Aorta (tissue), 5 donors: ENCODE measurements at regions not wholly inside any gene's neighbourhood (a gene's known extent, or its start where the extent isn't known, plus 50 kb on each side); places are given as distances from the start of the nearest gene placed in this dataset.
"Not testable (repeated sequence)": the region's sequence is repeated elsewhere in the genome, so short reads cannot be mapped to it uniquely, and the experiment has no call there.

Experiments
- ATAC-seq: fragments of 200-7000 bp; cut with Tn5 transposase; one replicate; pipeline ENCODE4 v1.9.1; 2022; ENCODE audit warnings: moderate library complexity; ENCODE audit not compliant: low FRiP score
- DNase-seq, 2 donors: peaks; one replicate each; pipeline ENCODE4 v3.0.0-alpha.2; 2020
- H3K27ac ChIP-seq, 2 donors: one replicate each; pipeline ENCODE4 v1.5.1; 2013; ENCODE audit warnings: low read length in 2 of 2, mild to moderate bottlenecking in 2 of 2, moderate library complexity in 2 of 2, control low read depth in 1 of 2, inconsistent platforms in 1 of 2, low read depth in 1 of 2
- H3K27me3 ChIP-seq, 2 donors: one replicate each; pipeline ENCODE4 v1.6.1; 2013; ENCODE audit warnings: control low read depth in 1 of 2, low read length in 1 of 2, mild to moderate bottlenecking in 1 of 2, moderate library complexity in 1 of 2; ENCODE audit not compliant: insufficient read depth in 2 of 2, control insufficient read depth in 1 of 2
- H3K36me3 ChIP-seq, 2 donors: one replicate each; pipeline ENCODE4 v1.6.1; 2013; ENCODE audit warnings: control low read depth in 1 of 2, low read length in 1 of 2, mild to moderate bottlenecking in 1 of 2; ENCODE audit not compliant: insufficient read depth in 2 of 2, control insufficient read depth in 1 of 2
- H3K4me1 ChIP-seq, 2 donors: one replicate each; pipeline ENCODE4 v1.6.1; 2013; ENCODE audit warnings: low read length in 2 of 2, control low read depth in 1 of 2, mild to moderate bottlenecking in 1 of 2, moderate library complexity in 1 of 2; ENCODE audit not compliant: insufficient read depth in 2 of 2, control insufficient read depth in 1 of 2
- H3K4me3 ChIP-seq, 2 donors: one replicate each; pipeline ENCODE4 v1.5.1; 2013; ENCODE audit warnings: low read length in 2 of 2, control low read depth in 1 of 2, mild to moderate bottlenecking in 1 of 2
- H3K9me3 ChIP-seq: one replicate; pipeline ENCODE4 v1.6.1; 2013; ENCODE audit warnings: mild to moderate bottlenecking, low read length; ENCODE audit not compliant: control insufficient read depth
- WGBS, 2 donors: extraction: QIAGEN DNeasy Blood & Tissue Kit; methylation state at CpG; one replicate each; pipeline ENCODE4 v1.1.7; 2013; 5-methylcytosine and 5-hydroxymethylcytosine counted together
- intact Hi-C, 2 donors: fragments of 100-400 bp; cut with DNase I; formaldehyde crosslinking; loops; one replicate each; pipeline versions ENCODE4 v1.14.2 to v1.15.0; 2022
- donor health status: healthy with polysubstance abuse.
- donor health status: Bipolar disorder and iron deficiency.
- donor health status: DM: no; HTN: no; CAD: no.
- donor health status: DM: no; HTN: no; CAD: no.
- donor health status: DM: yes; HTN: yes; CAD: no.

DNA sequence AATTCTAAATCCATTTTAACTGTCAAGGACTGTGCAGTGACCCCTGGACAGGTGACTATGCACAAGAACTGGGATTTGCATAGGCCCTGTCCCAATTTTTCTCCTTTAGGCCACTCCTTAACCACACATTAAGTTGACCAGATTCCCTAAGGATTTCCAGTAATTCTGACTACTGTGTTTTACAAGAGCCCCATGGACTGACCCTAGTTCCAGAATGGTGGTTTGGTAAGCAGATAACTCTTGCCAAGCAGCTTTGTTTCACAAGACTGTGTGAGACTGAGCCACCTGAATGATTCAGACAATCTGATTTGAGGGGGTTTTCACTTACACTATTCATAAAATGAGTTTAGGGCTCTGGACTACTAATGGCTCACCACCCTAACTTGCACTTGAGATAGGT, 535.8 kb downstream of the ZBBX start:
- Histone ChIP-seq H3K4me1 (no peaks in the 10 kb centered on the region), H3K9me3 (no peaks in the 10 kb centered on the region), H3K27ac (no peak overlapping the region), H3K4me3 (no peak overlapping the region), H3K27me3 (no peaks in the 10 kb centered on the region), H3K36me3 (no peaks in the 10 kb centered on the region)
- intact Hi-C loops, result no loop called here
- no peak for DNase-seq
- ATAC-seq, result no peak

DNA sequence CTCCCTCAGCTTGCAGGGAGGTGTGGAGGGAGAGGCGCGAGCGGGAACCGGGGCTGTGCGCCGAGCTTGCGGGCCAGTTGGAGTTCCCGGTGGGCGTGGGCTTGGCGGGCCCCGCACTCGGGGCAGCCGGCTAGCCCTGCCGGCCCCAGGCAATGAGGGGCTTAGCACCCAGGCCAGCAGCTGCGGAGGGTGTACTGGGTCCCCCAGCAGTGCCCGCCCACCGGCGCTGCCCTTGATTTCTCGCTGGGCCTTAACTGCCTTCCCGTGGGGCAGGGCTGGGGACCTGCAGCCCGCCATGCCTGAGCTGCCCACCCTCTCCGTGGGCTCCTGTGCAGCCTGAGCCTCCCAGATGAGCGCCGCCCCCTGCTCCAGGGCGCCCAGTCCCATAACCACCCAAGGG, 537.3 kb downstream of the ZBBX start:
- H3K4me3 ChIP-seq, H3K36me3 ChIP-seq, H3K27me3 ChIP-seq, H3K4me1 ChIP-seq, H3K27ac ChIP-seq, ATAC-seq, H3K9me3 ChIP-seq, intact Hi-C loops: not testable (repeated sequence)
- WGBS, 2 donors, result 94 to 95% methylated on average over 23 to 25 of the region's 25 CpGs
- DNase-seq, result peak in 1 of 2 donors; percentile 50

- no peak for DNase-seq
- no peak for ATAC-seq
- WGBS, 2 donors, result 65 to 72% methylated on average over 4 of the region's 4 CpGs
- Histone ChIP-seq H3K4me3 (no peak overlapping the region), H3K27me3 (no peaks in the 10 kb centered on the region), H3K27ac (no peak overlapping the region), H3K36me3 (no peaks in the 10 kb centered on the region), H3K9me3 (no peaks in the 10 kb centered on the region), H3K4me1 (no peaks in the 10 kb centered on the region)
- intact Hi-C loops, result loop anchor here in 1 of 2 donors (5.0 kb wide), 1 partner anchor 195 kb away; no protein-coding TSS in a partner anchor
Observed at GRCh38 chr3:166837535-166837934, 542.6 kb downstream of the ZBBX start.

- 71 to 77% methylated on average over 1 of the region's 1 CpG for WGBS, 2 donors
- intact Hi-C loops, result loop anchor here in 1 of 2 donors (5.0 kb wide), 1 partner anchor 195 kb away; no protein-coding TSS in a partner anchor
- no peak overlapping the region for H3K27ac ChIP-seq
Observed at GRCh38 chr3:166836836-166837235, 543.3 kb downstream of the ZBBX start.

DNA sequence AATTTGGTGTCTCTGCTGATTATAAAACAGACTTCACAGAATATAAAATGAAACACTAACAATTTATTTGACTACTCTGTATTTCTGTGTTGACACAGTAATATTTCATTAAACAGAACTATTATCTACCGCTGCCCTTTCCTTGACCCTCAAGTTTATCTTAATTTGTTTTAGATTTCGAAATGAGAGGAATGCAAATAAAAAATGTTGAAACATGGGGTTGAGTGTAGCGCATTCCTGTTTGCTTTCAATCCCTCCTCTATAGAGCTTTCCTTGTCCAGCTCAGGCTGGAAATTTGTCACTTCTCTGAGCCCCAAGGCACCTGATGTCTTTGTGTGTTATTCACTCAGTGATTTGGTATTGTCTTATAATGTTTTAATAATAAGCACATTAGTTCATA, 550.2 kb downstream of the ZBBX start:
- no peak for ATAC-seq
- Histone ChIP-seq H3K4me1 (no peaks in the 10 kb centered on the region), H3K36me3 (no peaks in the 10 kb centered on the region), H3K27me3 (no peaks in the 10 kb centered on the region), H3K27ac (no peak overlapping the region), H3K4me3 (no peak overlapping the region), H3K9me3 (no peaks in the 10 kb centered on the region)
- DNase-seq, result no peak
- WGBS, 2 donors, result 19 to 30% methylated on average over 3 of the region's 3 CpGs
- intact Hi-C loops, result no loop called here

More at GRCh38 chr3:166836836-166837235, 543.3 kb downstream of the ZBBX start:
- no peak overlapping the region for H3K4me3 ChIP-seq
- DNase-seq (no peak), ATAC-seq (no peak)
- no peaks in the 10 kb centered on the region for H3K27me3 ChIP-seq
- H3K9me3 ChIP-seq, result no peaks in the 10 kb centered on the region
- H3K36me3 ChIP-seq, result no peaks in the 10 kb centered on the region
- no peaks in the 10 kb centered on the region for H3K4me1 ChIP-seq

DNA sequence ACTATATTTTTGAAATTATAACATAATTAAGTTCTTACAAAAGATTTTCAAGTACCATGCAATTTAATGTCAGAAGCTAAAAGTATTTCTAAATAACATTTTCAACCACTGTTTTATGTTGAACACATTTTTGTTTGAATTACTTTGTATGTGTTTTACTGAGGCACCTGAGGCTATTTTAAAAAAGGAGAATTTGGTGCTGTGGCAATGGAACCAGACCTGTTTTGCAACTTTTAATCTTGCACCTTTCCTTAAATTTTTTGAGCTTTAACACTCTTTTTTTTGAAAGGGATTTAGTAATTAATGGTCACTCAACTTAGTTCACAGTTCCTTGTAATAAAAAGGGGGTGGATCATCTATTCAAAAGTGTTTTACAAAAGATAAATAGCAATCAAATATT, 561.6 kb downstream of the ZBBX start:
- Histone ChIP-seq H3K4me3 (no peak overlapping the region), H3K27ac (no peak overlapping the region), H3K36me3 (no peaks in the 10 kb centered on the region), H3K9me3 (no peaks in the 10 kb centered on the region), H3K4me1 (no peaks in the 10 kb centered on the region), H3K27me3 (no peaks in the 10 kb centered on the region)
- ATAC-seq (no peak), DNase-seq (no peak)
- intact Hi-C loops, result no loop called here

- H3K27ac ChIP-seq, ATAC-seq, intact Hi-C loops, H3K4me3 ChIP-seq, H3K9me3 ChIP-seq, DNase-seq, H3K36me3 ChIP-seq, H3K27me3 ChIP-seq, H3K4me1 ChIP-seq: not testable (repeated sequence)
- 94 to 96% methylated on average over 6 of the region's 6 CpGs for WGBS, 2 donors
Observed at GRCh38 chr3:166817269-166817668, 562.8 kb downstream of the ZBBX start.

GRCh38 chr3:166810741-166811445, 569.2 kb downstream of the ZBBX start:
- no peak for DNase-seq
- Histone ChIP-seq H3K36me3 (no peaks in the 10 kb centered on the region), H3K27ac (no peak overlapping the region), H3K9me3 (no peaks in the 10 kb centered on the region), H3K4me3 (no peak overlapping the region), H3K4me1 (no peaks in the 10 kb centered on the region), H3K27me3 (no peaks in the 10 kb centered on the region)
- ATAC-seq, result peak; percentile 11
- intact Hi-C loops, result no loop called here
- WGBS, 2 donors, result 90 to 91% methylated on average over 23 of the region's 23 CpGs

GRCh38 chr3:166809520-166809919, 570.6 kb downstream of the ZBBX start:
- Histone ChIP-seq H3K27ac (no peak overlapping the region), H3K4me1 (no peaks in the 10 kb centered on the region), H3K4me3 (no peak overlapping the region), H3K9me3 (peaks cover 4% of the 10 kb centered on the region), H3K27me3 (no peaks in the 10 kb centered on the region), H3K36me3 (no peaks in the 10 kb centered on the region)
- no peak for DNase-seq
- ATAC-seq, result no peak
- intact Hi-C loops, result no loop called here
- WGBS, 2 donors, result 71 to 81% methylated on average over 4 of the region's 4 CpGs
